GM12872 (cell line): ENCODE measurements at regions not wholly inside any gene's neighbourhood (a gene's known extent, or its start where the extent isn't known, plus 50 kb on each side); places are given as distances from the start of the nearest gene placed in this dataset.
A peak's percentile ranks its signal among the peaks of the same experiment; 100 is the strongest.

Source experiments
- CTCF ChIP-seq: IDR thresholded peaks from 3 replicates; pipeline ENCODE4 v1.5.1; 2011; ENCODE audit warnings: low read depth, mild to moderate bottlenecking, low read length, moderate library complexity; ENCODE audit not compliant: insufficient read depth

GRCh38 chr13:74573654-74574053 lies 439.4 kb upstream of the KLF12 start:
- 0 out of 3 replicates have a peak, but pooled peaks have one; percentile 15 for TF ChIP-seq CTCF

DNA sequence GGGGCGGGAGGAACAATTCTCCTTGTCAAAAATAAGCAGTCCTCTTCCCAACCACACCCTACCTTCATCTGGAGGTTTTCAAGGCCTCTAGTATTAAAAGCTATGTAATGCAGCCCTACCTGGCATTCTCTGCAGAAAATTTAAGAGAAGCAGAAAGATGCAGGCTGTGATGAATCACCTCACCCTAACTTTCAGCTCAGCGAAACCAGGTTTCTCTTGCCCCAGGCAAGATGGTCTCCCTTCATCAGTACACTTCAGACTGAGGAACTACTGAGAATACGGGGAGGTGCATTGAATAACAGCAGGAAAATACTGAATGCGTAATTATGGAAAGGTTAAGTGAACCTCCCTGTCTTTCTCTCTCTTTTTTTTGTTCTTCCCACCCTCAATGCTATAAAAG lies 437.6 kb upstream of the KLF12 start:
- no peak for TF ChIP-seq CTCF

DNA sequence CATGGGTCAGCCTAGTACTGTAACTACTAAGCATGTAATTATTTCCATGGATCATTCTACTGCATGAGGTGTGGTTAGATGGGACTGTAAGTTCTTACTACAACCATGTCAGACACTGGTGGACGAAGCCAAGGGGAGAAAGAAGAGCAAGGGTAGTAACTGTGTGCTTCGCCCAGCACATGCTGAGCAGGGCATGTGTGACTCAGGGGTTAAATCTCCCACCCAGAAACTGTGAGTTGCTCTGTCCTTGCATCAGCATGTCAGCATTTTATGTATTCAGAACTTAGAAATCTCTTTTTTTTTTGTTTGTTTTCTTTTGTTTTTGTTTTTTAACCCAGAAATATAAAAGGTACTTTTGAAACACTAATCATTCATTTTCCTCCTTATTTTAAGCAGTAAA lies 436.6 kb upstream of the KLF12 start:
- TF ChIP-seq CTCF: no peak

DNA sequence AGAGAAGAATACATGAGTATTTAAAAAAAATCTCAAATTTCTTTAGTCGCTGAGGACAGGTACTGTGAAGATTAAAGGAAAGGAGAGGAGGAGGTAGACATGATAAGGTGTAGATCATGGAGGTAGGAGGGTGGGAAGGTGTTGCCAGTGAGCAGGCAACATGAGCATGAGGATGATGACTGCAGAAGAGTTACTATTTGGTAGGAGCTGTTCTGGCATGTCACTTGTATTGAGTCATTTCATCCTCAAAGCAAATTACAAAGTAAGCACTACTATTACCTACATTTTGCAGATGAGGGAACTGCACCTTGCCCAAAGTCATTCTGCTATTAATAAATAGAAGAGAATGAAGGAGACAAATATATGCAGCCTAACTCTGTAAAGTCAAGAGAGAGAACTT lies 435.8 kb upstream of the KLF12 start:
- no peak for TF ChIP-seq CTCF

- no peak for TF ChIP-seq CTCF
Measured at GRCh38 chr13:74569251-74569650, 435.0 kb upstream of the KLF12 start.

DNA sequence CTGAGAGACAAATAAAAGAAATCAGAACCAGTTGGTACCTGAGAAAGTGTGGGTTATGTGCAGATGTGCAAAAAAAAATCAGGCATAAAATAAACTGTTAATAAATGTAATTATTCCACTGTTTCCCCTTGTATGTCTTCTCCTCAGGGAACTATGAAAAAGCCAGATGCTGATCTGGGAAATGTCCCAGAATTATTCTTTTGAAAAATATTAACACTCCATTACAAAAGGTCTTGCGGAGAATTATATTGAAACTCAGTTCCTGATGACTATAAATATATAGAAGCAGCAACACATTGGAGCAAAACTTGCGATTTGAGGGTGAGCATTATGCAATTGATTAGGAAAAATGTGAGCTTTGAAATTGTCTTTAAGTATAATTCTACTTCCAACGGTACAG lies 433.3 kb upstream of the KLF12 start:
- no peak for TF ChIP-seq CTCF

DNA sequence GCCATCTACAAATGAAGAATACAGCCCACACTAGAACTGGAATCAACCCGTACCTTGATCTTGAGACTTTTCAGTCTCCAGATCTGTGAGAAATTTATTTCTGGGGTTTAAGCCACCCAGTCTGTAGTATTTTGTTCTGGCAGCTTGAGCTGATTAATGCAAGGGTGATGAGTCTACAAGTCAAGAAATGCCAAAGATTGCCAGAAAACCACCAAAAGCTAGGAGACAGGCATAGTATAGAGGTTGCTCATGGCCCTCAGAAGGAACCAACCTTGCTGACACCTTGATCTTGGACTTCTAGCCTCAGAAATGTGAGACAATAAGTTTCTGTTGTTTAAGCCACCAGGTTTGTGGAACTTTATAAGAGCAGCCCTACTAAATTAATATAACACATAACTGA lies 428.2 kb upstream of the KLF12 start:
- TF ChIP-seq CTCF: no peak

DNA sequence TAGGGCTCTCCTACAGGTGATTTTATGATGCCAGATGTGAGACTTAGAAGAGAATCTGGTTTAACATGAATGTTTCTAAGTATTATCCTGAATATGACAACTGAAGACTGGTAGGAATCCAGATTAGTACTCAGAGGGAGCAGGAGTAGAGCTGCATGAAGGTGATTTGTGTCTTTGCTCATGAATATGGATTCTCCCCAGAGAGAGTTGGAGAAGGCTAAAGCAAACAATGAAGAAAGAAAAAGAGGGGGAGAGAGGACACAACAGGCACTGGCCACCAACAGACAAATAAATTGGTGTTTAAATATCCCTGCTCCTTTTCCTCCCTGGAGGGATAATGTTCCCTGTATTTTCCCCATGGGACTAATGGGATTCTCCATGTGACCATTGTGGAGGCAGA lies 427.0 kb upstream of the KLF12 start:
- TF ChIP-seq CTCF: no peak
